GM19395 (cell line): ENCODE measurements at regions not wholly inside any gene's neighbourhood (a gene's known extent, or its start where the extent isn't known, plus 50 kb on each side); places are given as distances from the start of the nearest gene placed in this dataset.
"Not testable (repeated sequence)": the region's sequence is repeated elsewhere in the genome, so short reads cannot be mapped to it uniquely, and the experiment has no call there.

ENCODE experiments used
- ATAC-seq: cut with Tn5 transposase; IDR thresholded peaks from one replicate; pipeline ENCODE4 v1.9.1; 2021; ENCODE audit warnings: mild to moderate bottlenecking, moderate library complexity; ENCODE audit not compliant: unreplicated experiment

GRCh38 chr20:48146308-48146707 lies 361.0 kb upstream of the SULF2 start:
- no peak for ATAC-seq

DNA sequence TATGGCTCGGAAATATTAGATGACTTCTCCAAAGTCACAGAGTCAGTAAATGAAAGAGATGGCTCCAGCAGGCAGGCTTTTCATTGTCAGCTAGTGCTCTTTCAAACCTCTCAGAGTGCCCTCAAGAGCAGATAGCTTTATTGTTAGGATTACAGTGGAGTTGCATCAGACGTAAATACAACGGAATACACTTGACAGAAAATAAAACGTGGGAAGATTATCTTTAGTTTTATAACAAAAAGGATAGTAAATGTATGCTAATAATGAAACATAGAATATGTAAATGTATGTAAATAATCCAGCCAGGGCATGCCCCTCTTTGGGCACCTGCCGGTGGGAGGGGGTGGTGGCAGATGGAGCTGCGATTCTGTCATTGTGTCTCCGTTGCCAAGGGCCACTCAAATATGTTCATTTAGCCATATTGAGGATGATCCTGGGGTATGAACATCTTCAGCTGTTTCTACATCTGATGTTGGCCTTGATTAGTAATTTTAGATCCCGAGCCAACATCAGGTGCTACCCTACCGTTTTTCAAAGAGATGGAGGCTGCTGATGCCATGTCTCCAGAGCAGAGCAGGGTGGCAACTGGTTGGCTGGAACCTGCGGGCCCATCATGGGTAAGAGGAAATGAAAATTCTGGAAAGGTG lies 358.3 kb upstream of the SULF2 start:
- no peak for ATAC-seq

DNA sequence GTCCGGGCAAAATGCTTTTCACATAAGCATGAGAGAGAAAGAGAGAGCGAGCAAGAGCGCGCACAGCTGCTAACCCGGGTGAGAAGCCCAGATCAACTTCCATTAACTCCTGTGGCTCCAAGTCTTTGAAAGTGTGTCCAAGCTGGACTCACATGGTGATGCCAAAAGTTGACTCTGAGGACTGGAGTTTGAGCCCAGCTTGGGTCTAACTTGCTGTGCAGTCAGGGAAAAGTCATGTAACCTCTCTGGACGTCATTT lies 357.2 kb upstream of the SULF2 start:
- no peak for ATAC-seq

- ATAC-seq = no peak
Observed at GRCh38 chr20:48141660-48142515, 356.6 kb upstream of the SULF2 start.

DNA sequence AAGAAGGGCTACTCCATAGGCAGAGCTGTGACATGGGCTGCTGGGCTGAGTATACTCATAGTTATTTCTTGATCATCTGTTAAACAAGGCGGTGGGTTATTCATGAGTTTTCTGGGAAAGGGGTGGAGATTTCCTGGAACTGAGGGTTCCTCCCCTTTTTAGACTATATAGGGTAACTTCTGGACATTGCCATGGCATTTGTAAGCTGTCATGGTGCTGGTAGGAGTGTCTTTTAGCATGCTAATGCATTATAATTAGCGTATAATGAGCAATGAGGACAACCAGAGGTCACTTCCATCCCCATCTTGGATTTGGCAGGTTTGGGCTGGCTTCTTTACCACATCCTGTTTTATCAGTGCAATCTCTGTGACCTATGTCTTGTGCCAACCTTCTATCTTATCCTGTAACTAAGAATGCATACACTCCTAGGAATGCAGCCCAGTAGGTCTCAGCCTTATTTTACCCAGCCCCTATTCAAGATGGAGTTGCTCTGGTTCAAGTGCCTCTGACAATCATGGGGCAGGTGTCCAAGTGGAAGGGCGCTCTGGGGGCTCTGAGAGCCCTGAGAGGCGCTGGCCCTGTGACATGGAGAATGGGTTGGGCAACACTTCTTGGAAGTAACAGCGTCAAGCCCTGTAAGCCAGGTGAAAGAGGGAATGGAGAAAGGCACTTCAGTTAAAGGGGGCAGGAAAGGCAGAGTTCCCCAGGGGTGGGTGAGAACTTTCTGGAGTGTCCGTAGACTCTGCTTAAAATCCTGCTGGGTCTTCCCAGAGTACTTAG lies 354.2 kb upstream of the SULF2 start:
- ATAC-seq = no peak

DNA sequence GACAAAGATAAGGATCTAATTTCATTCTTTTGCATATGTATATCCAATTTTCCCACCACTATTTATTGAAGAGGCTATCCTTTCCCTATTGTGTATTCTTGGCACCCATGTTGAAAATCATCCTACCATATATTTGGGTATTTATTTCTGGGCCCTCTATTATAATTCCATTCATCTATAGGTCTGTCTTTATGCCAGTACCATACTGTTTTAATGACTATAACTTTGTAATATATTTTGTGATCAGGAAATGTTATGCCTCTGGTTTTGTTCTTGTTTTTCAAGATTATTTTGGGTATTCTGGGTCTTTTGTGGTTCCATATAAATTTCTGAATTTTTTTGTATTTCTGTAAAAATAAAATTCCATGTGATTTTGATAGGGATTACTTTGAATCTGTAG lies 347.6 kb upstream of the SULF2 start:
- no peak for ATAC-seq

GRCh38 chr20:48131581-48131980 lies 346.3 kb upstream of the SULF2 start:
- no peak for ATAC-seq

- ATAC-seq = no peak
Observed at GRCh38 chr20:48129345-48129942, 344.2 kb upstream of the SULF2 start.

- no peak for ATAC-seq
Observed at GRCh38 chr20:48128436-48128835, 343.2 kb upstream of the SULF2 start.

DNA sequence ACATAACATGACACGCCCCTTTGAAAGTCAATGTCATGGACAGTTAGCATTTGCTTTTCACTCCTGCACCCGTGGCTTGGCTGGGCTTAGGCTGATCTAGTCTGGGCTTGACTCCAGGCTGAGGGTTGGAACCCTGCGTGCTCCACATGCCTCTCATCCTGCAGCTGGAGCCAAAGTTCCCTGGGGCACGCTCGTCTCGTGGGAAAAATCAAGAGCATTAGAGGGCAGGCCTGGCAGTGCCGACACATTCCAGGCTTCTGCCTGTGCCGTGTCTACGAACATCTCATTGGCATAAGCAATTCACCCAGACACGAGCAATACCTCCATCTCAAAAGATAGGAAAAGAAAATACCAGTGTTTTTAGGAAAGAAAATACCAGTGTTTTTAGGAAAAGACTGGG lies 342.7 kb upstream of the SULF2 start:
- ATAC-seq = not testable (repeated sequence)

DNA sequence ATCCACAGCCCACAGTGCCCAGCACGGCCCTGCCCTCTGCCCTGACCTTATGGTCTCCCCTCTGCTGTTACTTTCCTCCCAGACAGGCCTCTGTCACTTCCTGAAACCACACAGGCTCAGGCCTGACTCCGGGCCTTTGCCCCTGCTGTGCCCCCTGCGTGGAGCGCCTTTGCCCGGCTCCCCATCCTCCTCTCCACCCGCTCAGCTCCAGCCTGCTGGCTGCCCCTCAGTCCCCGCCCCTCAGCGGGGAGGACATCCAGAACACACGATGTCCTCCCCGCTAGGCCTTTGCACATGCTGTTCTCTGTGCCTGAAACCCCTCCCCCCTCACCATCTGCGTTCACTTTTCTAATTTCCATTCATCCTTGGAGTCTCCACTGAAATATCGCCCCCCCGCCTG lies 341.9 kb upstream of the SULF2 start:
- ATAC-seq = not testable (repeated sequence)

DNA sequence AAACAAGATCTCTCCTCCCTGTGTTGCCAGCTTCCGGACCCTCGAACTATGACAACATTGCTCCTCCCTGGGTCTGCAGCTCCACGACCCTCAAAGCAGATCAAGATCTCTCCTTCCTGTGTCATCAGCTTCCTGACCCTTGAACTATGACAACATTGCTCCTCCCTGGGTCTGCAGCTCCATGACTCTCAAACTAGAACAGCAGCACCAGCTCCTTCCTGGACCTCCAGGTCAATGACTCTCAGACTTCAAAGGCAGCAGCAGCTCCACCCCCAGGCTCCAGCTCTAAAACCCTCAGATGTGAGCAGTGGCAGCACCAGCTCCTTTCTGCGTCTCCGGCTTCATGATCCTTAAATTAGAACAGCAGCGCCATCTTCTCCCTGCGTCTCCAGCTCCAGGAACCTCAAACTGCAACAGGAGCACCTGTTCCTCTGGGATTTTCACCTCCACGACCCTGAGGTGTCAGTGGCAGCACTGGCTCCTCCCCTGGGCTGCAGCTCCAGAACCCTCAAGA lies 341.0 kb upstream of the SULF2 start:
- no peak for ATAC-seq

- ATAC-seq = no peak
Observed at GRCh38 chr20:48124960-48125359, 339.7 kb upstream of the SULF2 start.

GRCh38 chr20:48124181-48124782 lies 339.0 kb upstream of the SULF2 start:
- no peak for ATAC-seq

DNA sequence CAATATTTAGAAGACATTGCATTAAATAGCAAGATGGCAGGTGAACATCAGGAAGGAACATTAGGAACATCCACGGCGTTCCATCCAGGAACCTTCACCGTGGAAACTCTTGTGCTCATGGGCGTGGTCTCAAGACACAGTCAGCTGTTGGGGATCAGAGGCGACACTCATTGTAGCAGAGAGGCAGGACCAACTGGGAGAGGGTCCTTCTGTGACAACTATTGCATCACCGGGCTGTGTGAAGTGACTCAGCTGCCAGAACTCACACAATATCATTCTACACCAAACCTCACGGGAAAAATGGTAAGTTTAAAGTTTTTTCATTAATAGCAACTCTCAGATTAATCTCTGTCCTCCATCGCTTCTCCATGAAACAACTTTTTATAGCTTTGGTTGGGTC lies 334.8 kb upstream of the SULF2 start:
- no peak for ATAC-seq

DNA sequence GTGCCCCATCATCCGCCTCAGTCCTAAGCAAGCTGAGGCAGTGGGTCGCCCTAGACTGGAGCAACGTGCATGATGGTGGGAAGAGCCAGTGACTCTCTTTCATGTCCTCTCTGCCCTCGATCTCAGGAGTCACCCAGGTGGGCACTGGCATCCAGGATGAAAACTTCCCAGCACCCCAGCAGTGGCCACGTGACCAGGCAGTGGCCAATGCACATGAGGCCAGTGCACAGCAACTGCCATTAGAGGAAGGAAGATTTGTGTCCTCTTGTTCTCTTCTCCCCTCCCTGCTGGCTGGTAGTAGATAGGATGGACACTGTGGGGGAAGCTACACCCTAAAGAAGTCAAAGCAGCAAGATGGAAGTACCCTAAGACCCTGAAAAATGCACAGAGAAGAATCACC lies 334.1 kb upstream of the SULF2 start:
- ATAC-seq = not testable (repeated sequence)

GRCh38 chr20:48115502-48115901 lies 330.2 kb upstream of the SULF2 start:
- ATAC-seq = no peak

GRCh38 chr20:48107560-48107959 lies 322.3 kb upstream of the SULF2 start:
- no peak for ATAC-seq

DNA sequence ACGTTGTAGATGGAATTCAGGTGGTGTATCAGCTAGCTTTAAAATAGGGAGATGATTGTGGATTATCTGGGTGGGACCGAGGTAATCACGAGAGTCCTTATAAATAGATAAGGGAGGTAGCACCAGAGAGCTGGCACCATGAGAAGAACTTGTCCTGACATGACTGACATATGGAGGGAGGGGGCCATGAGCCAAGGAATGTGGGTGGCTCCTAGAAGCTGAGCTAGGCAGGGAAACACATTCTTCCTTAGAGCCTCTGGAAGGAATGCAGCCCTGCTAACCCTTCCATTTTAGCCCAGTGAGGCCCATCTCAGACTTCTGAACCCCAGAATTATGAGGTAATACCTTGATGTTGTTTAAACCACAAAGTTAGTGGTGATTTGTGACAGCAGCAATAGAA lies 321.1 kb upstream of the SULF2 start:
- ATAC-seq = no peak

GRCh38 chr20:48105526-48105925 lies 320.2 kb upstream of the SULF2 start:
- ATAC-seq = no peak
